ENCODE measurements at regions not wholly inside any gene's neighbourhood (a gene's known extent, or its start where the extent isn't known, plus 50 kb on each side); places are given as distances from the start of the nearest gene placed in this dataset.

DNA sequence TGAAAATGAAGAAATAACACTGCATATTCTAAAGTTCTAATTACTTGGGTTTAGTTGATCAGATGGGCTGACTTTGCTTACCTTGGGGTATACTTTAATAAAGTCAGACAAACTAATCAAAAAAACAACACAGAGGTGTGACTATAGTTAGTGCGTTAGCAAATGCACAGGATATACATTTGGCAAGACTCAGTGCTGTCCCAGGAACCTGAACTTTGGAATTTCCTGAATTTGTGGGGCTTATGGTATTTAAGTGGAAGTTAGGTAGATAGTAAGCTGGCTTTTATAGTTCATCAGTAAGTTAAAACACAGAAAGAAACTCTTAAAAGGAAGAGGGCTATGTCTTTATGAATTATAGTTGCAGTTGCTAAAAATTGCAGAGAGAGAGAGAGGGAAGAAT is 302.6 kb upstream of the DDI1 start:
- Histone ChIP-seq H3K27ac (no peak overlapping the region), H2AFZ (no peak overlapping the region), H3K9me3 (ENCODE audit: low read depth) (no peaks in the 10 kb centered on the region), H3K9me2 (replicated peaks; ENCODE audit: insufficient read depth) (no peaks in the 10 kb centered on the region), H4K20me1 (ENCODE audit: insufficient read depth, poor library complexity, severe bottlenecking) (no peaks in the 10 kb centered on the region), H3K79me2 (no peaks in the 10 kb centered on the region), H3K4me1 (ENCODE audit: insufficient read depth) (peaks cover 13% of the 10 kb centered on the region), H3K36me3 (replicated peaks; ENCODE audit: insufficient read depth, low read depth) (no peaks in the 10 kb centered on the region), H3K4me2 (no peak overlapping the region), H3K27me3 (no peaks in the 10 kb centered on the region), H3K4me3 (no peak overlapping the region)
- WGBS (ENCODE audit: low lambda C conversion rate, missing lambda C conversion rate): 68% methylated on average over 1 of the region's 1 CpG
- TF ChIP-seq EZH2 (IDR thresholded peaks at IDR 0.05; ENCODE audit: borderline replicate concordance): no peak
- TF ChIP-seq, protein P1, sequence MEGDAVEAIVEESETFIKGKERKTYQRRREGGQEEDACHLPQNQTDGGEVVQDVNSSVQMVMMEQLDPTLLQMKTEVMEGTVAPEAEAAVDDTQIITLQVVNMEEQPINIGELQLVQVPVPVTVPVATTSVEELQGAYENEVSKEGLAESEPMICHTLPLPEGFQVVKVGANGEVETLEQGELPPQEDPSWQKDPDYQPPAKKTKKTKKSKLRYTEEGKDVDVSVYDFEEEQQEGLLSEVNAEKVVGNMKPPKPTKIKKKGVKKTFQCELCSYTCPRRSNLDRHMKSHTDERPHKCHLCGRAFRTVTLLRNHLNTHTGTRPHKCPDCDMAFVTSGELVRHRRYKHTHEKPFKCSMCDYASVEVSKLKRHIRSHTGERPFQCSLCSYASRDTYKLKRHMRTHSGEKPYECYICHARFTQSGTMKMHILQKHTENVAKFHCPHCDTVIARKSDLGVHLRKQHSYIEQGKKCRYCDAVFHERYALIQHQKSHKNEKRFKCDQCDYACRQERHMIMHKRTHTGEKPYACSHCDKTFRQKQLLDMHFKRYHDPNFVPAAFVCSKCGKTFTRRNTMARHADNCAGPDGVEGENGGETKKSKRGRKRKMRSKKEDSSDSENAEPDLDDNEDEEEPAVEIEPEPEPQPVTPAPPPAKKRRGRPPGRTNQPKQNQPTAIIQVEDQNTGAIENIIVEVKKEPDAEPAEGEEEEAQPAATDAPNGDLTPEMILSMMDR (IDR thresholded peaks at IDR 0.05; ENCODE audit: poor library complexity): no peak
- TF ChIP-seq EZH2phosphoT487 (IDR thresholded peaks at IDR 0.05; ENCODE audit: low read depth, severe bottlenecking, unreplicated experiment): no peak
- DNase-seq (ENCODE audit: low spot score): no peak

DNA sequence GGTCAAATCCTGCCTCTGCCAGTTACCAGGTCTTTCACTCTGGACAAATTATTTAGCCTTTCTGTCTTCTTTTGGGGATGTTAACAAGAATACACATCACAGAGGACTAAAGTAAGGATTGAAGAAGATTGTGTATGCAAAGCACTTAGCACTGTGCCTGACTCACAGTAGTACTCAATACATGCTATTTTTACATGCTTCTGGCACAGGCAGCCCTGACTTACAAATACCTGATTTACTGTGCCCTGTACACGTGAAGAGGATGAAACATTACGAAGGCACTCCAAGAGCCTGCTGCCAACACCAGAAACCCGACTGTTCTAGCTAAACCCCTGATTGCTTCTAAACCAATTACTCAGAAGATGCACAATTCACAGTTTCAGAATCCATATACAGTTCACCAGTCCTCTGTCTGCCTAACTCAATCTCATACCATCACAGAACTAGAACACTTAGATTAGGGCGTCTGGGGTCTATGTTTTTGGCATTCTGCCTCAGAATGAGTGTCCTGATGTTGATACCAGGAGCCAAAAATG is 300.9 kb upstream of the DDI1 start:
- no peak overlapping the region for H3K27ac ChIP-seq
- no peaks in the 10 kb centered on the region for H4K20me1 ChIP-seq (ENCODE audit: insufficient read depth, poor library complexity, severe bottlenecking)
- no peak overlapping the region for H2AFZ ChIP-seq
- TF ChIP-seq, protein P1 (IDR thresholded peaks at IDR 0.05; ENCODE audit: poor library complexity): no peak
- no peak for TF ChIP-seq EZH2phosphoT487 (IDR thresholded peaks at IDR 0.05; ENCODE audit: low read depth, severe bottlenecking, unreplicated experiment)
- no peak for TF ChIP-seq EZH2 (IDR thresholded peaks at IDR 0.05; ENCODE audit: borderline replicate concordance)
- no peaks in the 10 kb centered on the region for H3K79me2 ChIP-seq
- no peaks in the 10 kb centered on the region for H3K9me3 ChIP-seq (ENCODE audit: low read depth)
- peaks cover 13% of the 10 kb centered on the region for H3K4me1 ChIP-seq (ENCODE audit: insufficient read depth)
- H3K4me2 ChIP-seq: no peak overlapping the region
- 55% methylated on average over 4 of the region's 4 CpGs for WGBS (ENCODE audit: low lambda C conversion rate, missing lambda C conversion rate)
- no peaks in the 10 kb centered on the region for H3K9me2 ChIP-seq (replicated peaks; ENCODE audit: insufficient read depth)
- H3K36me3 ChIP-seq (replicated peaks; ENCODE audit: insufficient read depth, low read depth): no peaks in the 10 kb centered on the region
- H3K27me3 ChIP-seq: no peaks in the 10 kb centered on the region
- H3K4me3 ChIP-seq: no peak overlapping the region
- no peak for DNase-seq (ENCODE audit: low spot score)

DNA sequence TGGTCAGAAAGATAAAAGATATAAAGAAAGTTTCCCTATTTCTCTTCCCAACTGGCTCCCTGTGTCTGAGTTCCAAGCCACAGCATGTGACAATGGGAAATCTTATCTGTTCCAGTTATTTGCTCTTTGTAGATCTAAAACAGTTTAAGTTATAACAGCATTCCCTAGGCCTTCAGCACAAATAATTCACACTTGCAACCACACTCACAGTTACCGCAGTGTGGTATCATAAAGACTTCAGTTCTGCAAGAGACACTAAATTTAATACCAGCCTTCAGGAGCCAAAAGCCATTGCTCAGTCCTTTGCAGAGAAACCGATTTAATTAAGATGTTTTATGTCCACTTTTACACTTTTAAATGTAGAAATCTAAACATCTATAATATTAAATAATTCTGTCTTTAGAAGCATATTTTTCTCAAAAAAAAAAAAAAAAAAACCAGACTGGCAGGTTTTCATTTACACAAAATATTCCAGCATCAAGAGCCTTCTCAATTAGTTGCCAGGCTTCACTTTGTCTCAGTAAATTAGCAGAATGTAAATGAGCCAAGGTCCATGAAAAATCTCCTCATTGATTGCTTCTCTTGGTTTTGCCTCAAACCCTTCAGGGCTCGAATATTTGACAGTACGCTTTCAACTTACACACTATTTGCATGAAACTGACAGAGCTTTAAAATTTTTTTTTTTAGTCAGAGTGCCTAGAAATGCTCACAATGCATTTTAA is 300.0 kb upstream of the DDI1 start:
- TF ChIP-seq, protein P1 (IDR thresholded peaks at IDR 0.05; ENCODE audit: poor library complexity): no peak
- no peak for TF ChIP-seq EZH2phosphoT487 (IDR thresholded peaks at IDR 0.05; ENCODE audit: low read depth, severe bottlenecking, unreplicated experiment)
- TF ChIP-seq EZH2 (IDR thresholded peaks at IDR 0.05; ENCODE audit: borderline replicate concordance): no peak
- WGBS (ENCODE audit: low lambda C conversion rate, missing lambda C conversion rate): 86% methylated on average over 4 of the region's 4 CpGs

More for the DNA sequence above, 300.0 kb upstream of the DDI1 start:
- H3K9me3 ChIP-seq (ENCODE audit: low read depth): no peaks in the 10 kb centered on the region
- no peaks in the 10 kb centered on the region for H3K9me2 ChIP-seq (replicated peaks; ENCODE audit: insufficient read depth)
- no peak overlapping the region for H3K27ac ChIP-seq
- H3K36me3 ChIP-seq (replicated peaks; ENCODE audit: insufficient read depth, low read depth): no peaks in the 10 kb centered on the region
- peaks cover 13% of the 10 kb centered on the region for H3K4me1 ChIP-seq (ENCODE audit: insufficient read depth)
- H3K4me2 ChIP-seq: no peak overlapping the region
- no peaks in the 10 kb centered on the region for H3K79me2 ChIP-seq
- H2AFZ ChIP-seq: no peak overlapping the region
- H4K20me1 ChIP-seq (ENCODE audit: insufficient read depth, poor library complexity, severe bottlenecking): no peaks in the 10 kb centered on the region
- H3K27me3 ChIP-seq: no peaks in the 10 kb centered on the region
- DNase-seq (ENCODE audit: low spot score): no peak
- H3K4me3 ChIP-seq: no peak overlapping the region
